ENCODE measurements at regions not wholly inside any gene's neighbourhood (a gene's known extent, or its start where the extent isn't known, plus 50 kb on each side); places are given as distances from the start of the nearest gene placed in this dataset.

- Histone ChIP-seq H3K27ac (replicated peaks in 1 of 4) (no peak overlapping the region), H3K4me3 (no peak overlapping the region), H3K27me3 (peaks cover 0 to 6% (median 3%) of the 10 kb centered on the region in 4 donors), H3K9me3 (no peaks in the 10 kb centered on the region), H3K36me3 (no peaks in the 10 kb centered on the region), H3K4me1 (peaks cover 1 to 13% (median 12%) of the 10 kb centered on the region in 4 donors)
- WGBS = 93% methylated on average over 16 of the region's 20 CpGs
- DNase-seq (ENCODE audit: extremely low spot score) = peak; percentile 19
- intact Hi-C loops (cut with DNase I) = loop anchor here (10.0 kb wide), 2 partner anchors 118 to 328 kb away; partner anchors contain the start of gene DLL1
- TF ChIP-seq POLR2A (IDR thresholded peaks at IDR 0.05; ENCODE audit: low read depth) (no peak), EP300 (IDR thresholded peaks at IDR 0.05) (no peak), CTCF (IDR thresholded peaks at IDR 0.05) (no peak)
These were observed 215.1 kb downstream of the ERMARD start for GRCh38 chr6:169966312-169967181.

- TF ChIP-seq CTCF (IDR thresholded peaks at IDR 0.05) (no peak), POLR2A (IDR thresholded peaks at IDR 0.05; ENCODE audit: low read depth) (no peak), POLR2AphosphoS5 (IDR thresholded peaks at IDR 0.05) (no peak)
- Histone ChIP-seq H3K4me3 (no peak overlapping the region), H3K4me1 (peaks cover 7 to 20% (median 17%) of the 10 kb centered on the region in 4 donors), H3K36me3 (no peaks in the 10 kb centered on the region), H3K27ac (replicated peaks in 1 of 4) (no peak overlapping the region), H3K27me3 (peaks cover 0 to 11% (median 5%) of the 10 kb centered on the region in 4 donors), H3K9me3 (no peaks in the 10 kb centered on the region)
- intact Hi-C loops (cut with DNase I) = loop anchor here (10.0 kb wide), 2 partner anchors 119 to 329 kb away; partner anchors contain the start of gene DLL1
- whole genome bisulfite sequencing = 91% methylated on average over 19 of the region's 25 CpGs
- DNase-seq (ENCODE audit: extremely low spot score) = no peak
These were observed 214.4 kb downstream of the ERMARD start for GRCh38 chr6:169965657-169966311.

GRCh38 chr6:169965239-169965638, 213.8 kb downstream of the ERMARD start:
- WGBS = 90% methylated on average over 6 of the region's 6 CpGs
- no peaks in the 10 kb centered on the region for H3K9me3 ChIP-seq

More at GRCh38 chr6:169965239-169965638, 213.8 kb downstream of the ERMARD start:
- peaks cover 0 to 11% (median 5%) of the 10 kb centered on the region in 4 donors for H3K27me3 ChIP-seq
- intact Hi-C loops (cut with DNase I) = loop anchor here (10.0 kb wide), 2 partner anchors 120 to 330 kb away; partner anchors contain the start of gene DLL1
- H3K4me1 ChIP-seq = peaks cover 7 to 21% (median 17%) of the 10 kb centered on the region in 4 donors
- no peak overlapping the region for H3K27ac ChIP-seq (replicated peaks in 1 of 4)
- H3K36me3 ChIP-seq = no peaks in the 10 kb centered on the region
- TF ChIP-seq CTCF (IDR thresholded peaks at IDR 0.05) = no peak
- TF ChIP-seq POLR2AphosphoS5 (IDR thresholded peaks at IDR 0.05) = no peak
- TF ChIP-seq EP300 (IDR thresholded peaks at IDR 0.05) = no peak
- TF ChIP-seq POLR2A (IDR thresholded peaks at IDR 0.05; ENCODE audit: low read depth) = no peak
- DNase-seq (ENCODE audit: extremely low spot score) = no peak
- no peak overlapping the region for H3K4me3 ChIP-seq

All from esophagus muscularis mucosa (tissue), 4 donors.